Ramos (cell line): ENCODE measurements at regions not wholly inside any gene's neighbourhood (a gene's known extent, or its start where the extent isn't known, plus 50 kb on each side); places are given as distances from the start of the nearest gene placed in this dataset.

Experiments used
- in situ Hi-C: fragments of 300-500 bp; cut with MboI; formaldehyde crosslinking; loops from one replicate; pipeline ENCODE4 v1.14.3; 2022; ENCODE audit warnings: low sequenced_read_pairs; ENCODE audit not compliant: unreplicated experiment

- in situ Hi-C loops = no loop called here
Observed at GRCh38 chr6:112690497-112691202, 343.5 kb downstream of the RFPL4B start.

DNA sequence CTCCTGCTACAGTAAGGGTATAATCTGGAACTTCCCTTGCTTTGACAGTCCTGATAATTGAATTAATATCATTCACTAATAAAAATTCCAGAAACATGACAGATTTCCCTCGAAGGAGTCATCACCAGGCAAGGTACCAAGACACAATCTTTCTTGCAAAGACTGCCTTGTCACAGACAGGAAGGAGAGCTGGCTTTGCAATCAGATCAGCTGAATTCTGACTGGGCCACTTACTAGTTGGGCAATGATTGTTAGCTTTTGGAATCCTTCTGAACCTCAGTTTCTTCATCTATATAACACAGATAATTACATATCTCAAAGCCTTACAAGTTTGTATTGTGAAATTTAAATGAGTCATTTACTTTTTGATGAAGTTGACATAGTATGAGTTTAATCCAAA is 344.2 kb downstream of the RFPL4B start:
- in situ Hi-C loops = no loop called here

GRCh38 chr6:112695001-112695400 is 347.9 kb downstream of the RFPL4B start:
- in situ Hi-C loops = no loop called here

DNA sequence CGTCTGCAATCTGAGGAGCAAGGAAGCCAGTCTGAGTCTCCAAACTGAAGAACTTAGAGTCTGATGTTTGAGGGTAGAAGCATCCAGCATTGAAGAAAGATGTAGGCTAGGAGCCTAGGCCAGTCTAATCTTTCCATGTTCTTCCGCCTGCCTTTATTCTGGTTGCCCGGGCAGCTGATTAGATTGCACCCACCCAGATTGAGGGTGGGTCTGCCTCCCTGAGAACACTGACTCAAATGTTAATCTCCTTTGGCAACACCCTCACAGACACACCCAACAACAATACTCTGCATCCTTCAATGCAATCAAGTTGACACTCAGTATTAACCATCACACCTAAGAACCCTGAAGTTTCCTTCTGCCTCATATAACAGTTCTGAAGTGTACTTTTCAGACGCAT is 350.1 kb downstream of the RFPL4B start:
- in situ Hi-C loops = no loop called here

DNA sequence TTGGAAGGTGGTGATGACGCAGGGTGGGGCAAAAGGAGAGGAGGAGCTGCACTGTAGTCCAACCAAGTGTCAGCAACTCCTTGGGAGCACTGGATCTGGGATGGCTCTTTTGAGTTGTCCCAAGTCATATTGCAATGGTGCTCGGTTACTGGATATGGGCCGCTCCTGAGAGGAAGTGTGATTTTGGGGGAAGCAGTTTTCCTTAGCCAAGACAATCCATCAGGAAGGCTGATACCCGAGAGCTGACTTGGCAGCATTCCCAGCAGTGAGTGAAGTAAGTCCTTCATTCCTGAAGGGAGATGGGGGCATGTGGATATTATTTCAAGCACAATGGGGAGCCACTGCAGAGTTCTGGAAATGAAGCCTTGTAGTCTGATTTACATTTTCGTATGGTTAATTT is 354.1 kb downstream of the RFPL4B start:
- in situ Hi-C loops = no loop called here

DNA sequence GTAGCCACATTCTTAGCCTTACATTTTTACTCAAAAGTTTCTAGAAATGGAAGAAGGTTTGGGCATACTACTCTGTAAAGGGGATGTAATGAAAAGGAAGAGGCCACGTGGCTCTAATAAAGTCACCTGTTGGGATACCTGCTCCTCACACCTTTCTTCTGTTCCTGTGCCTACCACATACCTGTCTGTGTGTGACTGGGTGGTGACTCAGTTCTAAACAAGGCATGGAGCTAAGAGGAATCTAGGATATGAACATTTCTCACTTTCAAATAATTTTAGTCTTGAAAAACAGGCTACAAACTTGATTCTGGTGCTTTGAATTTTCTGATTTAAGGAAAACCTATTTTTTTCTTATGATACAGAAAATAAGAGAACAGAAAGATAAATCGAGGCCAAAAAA is 363.6 kb downstream of the RFPL4B start:
- in situ Hi-C loops = no loop called here

DNA sequence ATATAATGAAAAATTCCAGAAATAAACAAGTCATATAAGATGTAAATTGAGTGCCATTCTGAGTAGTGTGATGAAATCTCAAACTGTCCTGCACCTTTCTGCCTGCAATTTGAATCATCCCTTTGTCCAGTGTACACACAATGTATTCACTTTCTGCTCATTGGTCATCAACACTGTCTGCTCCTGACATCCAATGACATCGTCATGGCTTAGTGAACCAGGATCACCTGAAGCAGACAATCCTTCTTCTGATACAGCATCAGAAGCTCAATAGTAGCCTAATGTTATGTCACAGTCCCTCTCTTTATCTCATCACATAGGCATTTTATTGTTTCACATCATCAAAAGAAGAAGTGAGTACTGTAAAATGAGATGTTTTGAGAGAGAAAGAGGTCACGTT is 366.3 kb downstream of the RFPL4B start:
- in situ Hi-C loops = no loop called here

DNA sequence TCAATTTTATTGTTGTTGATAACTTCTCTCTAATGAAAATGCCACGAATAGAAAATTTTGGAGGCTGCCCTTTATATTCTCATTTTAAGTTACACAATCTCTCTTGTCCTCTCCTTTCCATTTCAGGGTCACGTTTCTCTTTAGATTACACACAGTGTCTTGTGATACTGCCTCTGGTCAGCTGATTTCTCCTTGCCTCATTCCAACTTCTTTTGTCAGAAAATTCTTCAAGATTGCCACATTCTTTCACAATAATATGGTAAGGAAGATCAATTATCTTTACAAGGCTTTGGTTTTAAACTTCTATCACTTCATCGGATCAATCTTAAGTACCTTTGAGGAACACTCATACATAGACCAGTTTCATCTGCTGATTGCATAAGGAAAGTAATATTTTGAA is 370.3 kb downstream of the RFPL4B start:
- in situ Hi-C loops = no loop called here

GRCh38 chr6:112717856-112718255 is 370.7 kb downstream of the RFPL4B start:
- in situ Hi-C loops = no loop called here

DNA sequence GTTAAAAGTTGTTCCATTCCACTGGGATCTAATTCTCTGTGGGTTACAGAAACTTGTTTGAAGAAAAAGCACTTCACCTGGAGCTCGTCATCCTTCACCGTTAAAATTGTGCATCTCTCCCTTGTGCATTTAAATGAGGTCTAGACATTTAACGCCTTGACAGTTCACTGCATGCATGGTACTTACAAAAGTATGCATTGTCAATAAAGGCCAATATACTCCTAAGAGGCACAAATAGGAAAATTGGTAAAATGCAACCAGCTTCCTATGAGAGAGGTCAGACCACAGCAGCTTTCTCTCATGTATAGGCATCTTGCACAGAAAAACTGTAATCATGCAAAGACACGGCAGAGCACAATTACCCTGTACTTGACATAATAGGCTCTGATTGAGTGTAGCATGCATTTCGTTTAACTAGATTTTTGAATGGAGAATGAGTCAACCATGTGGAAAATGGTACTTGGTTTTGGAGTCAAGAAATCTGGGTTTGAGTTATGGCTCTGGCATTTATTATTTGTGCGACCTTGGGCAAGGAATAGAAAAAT is 378.5 kb downstream of the RFPL4B start:
- in situ Hi-C loops = no loop called here

DNA sequence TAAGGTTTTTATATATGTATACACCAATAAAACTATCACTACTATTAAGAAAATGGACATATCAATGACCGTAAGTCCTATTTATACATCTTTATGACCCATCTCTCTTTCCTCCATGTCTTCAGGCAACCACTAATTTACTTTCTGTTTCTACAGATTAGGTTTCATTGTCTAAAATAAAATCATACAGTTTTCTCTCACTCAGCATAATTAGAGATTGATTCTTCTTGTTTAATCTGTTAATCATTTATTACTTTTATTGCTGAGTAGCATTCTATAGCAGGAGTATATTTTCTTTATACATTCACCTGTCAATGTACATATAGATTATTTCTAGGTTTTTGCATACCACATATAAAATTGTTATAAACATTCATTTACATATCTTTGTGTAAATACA is 388.0 kb downstream of the RFPL4B start:
- in situ Hi-C loops = no loop called here

- in situ Hi-C loops = no loop called here
Observed at GRCh38 chr6:112739766-112740165, 392.6 kb downstream of the RFPL4B start.

DNA sequence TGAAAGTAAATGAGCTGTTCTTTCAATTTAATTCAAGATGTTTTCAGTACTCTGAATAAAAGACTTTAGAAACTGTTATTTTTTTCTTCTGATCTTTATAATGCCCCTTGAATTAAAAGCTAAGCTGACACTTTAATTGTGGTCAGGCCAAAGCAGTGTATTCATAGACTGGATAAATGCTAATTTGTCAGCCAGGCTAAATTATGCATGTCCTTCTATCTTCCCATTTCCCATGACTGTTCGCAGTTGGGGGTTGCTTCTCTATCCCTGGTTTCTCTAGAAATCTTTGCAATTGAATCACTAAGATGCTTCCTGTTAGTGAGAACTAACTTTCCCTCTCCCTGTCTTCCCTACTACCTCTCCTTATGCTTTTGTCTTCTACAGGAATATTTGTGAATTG is 396.2 kb downstream of the RFPL4B start:
- in situ Hi-C loops = no loop called here

DNA sequence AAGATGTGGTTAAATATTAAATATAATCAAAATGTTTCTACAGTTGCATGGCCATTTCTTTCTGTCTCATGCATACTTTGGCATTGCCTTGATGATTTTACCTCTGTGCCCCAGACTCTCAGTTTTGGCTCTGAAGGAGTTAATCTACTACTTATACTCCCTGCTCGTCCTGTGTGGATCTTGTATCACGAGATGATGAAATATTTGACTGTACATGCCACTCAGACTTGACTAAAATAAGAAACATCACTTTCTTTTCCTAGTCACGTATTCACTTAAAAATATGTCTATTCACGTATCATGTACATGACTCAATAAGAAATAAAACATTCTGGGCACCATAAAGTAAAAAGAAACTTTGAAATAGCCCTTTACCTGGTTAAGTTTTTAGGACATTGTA is 397.7 kb downstream of the RFPL4B start:
- in situ Hi-C loops = no loop called here

DNA sequence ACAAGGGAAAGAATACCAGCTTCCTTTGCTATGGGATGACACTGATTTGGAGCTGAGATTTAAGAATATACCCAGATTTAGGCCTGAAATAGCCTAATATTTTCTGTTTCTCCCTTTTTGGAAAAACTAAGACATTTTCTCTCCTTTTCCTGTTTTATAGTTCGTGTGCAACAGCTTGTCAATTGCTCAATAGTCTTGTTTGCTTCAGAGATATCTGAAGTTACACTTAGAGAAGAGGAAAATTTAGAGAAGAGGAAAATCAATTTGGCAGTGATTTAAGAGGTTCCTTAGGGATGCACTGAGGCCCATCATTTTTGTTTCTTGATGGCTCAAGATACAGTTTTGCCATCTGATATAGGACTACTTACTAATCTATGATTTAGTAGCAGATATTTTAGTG is 398.6 kb downstream of the RFPL4B start:
- in situ Hi-C loops = no loop called here

DNA sequence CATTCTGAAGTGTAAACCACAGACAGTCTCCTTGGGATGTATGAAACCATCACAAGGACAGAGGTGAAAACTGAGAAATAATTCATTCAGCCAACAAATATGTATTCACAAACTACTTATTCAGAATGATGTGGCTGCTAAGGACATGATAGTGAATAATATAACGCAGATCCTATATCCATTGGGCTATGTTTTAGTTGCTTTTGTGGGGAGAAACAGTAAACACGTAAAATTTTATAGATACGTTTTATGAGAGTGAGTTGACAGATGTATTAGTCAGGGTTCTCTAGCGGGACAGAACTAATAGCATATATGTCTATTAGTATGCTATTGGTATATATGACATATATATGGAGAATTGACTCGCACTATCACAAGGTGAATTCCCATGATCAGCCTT is 402.5 kb downstream of the RFPL4B start:
- in situ Hi-C loops = no loop called here

- in situ Hi-C loops = no loop called here
Observed at GRCh38 chr6:112752305-112752704, 405.2 kb downstream of the RFPL4B start.

DNA sequence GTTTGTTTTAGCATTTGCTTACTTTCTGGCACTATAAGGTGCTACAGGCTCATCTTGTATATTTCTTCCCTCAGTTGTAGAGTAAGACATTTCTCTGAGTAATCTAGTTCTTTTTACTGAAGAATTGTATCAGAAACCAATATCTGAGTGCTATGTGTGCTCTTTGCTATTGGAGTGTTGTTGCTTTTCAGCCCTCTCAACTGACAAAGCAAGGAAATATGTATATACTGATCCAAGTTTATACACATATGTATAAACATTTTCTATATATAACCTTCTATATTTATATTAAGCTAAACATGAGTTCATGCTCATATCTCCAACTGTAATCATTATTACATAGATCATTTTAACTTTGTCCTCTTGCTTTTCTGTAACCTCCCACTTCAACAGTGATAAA is 405.7 kb downstream of the RFPL4B start:
- in situ Hi-C loops = no loop called here

- in situ Hi-C loops = no loop called here
Observed at GRCh38 chr6:112760831-112761230, 413.7 kb downstream of the RFPL4B start.

DNA sequence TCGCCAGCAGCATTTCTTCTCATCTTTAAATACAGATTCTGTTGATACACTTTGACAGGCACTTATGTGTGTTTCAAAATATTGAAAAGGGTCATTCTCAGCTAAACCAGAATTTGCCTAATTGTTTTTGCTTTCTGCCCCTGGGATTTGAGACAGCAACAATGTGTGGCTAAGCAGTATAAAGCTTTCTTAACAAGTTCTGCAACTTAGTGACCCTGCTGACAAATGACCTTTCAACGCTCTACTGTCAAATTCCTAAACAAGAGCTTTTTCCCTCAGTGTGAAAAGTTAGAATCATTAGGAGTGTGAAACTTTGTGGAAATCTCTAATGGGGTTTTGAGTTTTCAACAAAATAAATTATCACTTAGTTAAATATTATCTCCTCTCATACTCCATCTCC is 414.6 kb downstream of the RFPL4B start:
- in situ Hi-C loops = no loop called here

- in situ Hi-C loops = no loop called here
Observed at GRCh38 chr6:112764377-112764776, 417.2 kb downstream of the RFPL4B start.

GRCh38 chr6:112770308-112770707 is 423.2 kb downstream of the RFPL4B start:
- in situ Hi-C loops = no loop called here
